IMR-90 (cell line): ENCODE measurements at regions not wholly inside any gene's neighbourhood (a gene's known extent, or its start where the extent isn't known, plus 50 kb on each side); places are given as distances from the start of the nearest gene placed in this dataset.

Source experiments
- ATAC-seq: fragments of 200-7000 bp; cut with Tn5 transposase; 2 replicates; pipeline ENCODE4 v1.9.1; 2020; ENCODE audit warnings: low read depth, mild to moderate bottlenecking, moderate library complexity
- BruUV-seq: library from RNA; stranded (reverse); fragments of 400-500 nt; replicated peaks from 2 replicates; lab custom pipeline; 2021; lab: Mats Ljungman, UMichigan
- CTCF ChIA-PET: fragments of 300-600 bp; formaldehyde crosslinking; extraction: SDS; loops from one replicate; lab custom pipeline; 2021; ENCODE audit warnings: antibody characterized with exemption; lab: Yijun Ruan, JAX
- POLR2A ChIA-PET: fragments of 300-600 bp; sonication (Branson Sonifier 250); formaldehyde crosslinking; loops from one replicate; lab custom pipeline; 2022; ENCODE audit warnings: antibody characterized with exemption; ENCODE audit not compliant: unreplicated experiment; lab: Charles Lee
- DNase-seq: peaks from one replicate; pipeline ENCODE4 v3.0.0; 2013
- H2AFZ ChIP-seq: replicated peaks from 2 replicates; pipeline ENCODE3; 2013; ENCODE audit warnings: low read length, mild to moderate bottlenecking; ENCODE audit not compliant: poor library complexity
- H2AK5ac ChIP-seq: 2 replicates; pipeline ENCODE4 v1.6.1; 2013; ENCODE audit warnings: low read depth, low read length, inconsistent platforms
- H2AK9ac ChIP-seq: replicated peaks from 2 replicates; pipeline ENCODE3; 2013; ENCODE audit warnings: mild to moderate bottlenecking, low read depth, low read length, moderate library complexity; ENCODE audit not compliant: poor library complexity
- H2BK120ac ChIP-seq: 2 replicates; pipeline ENCODE4 v1.6.1; 2013; ENCODE audit warnings: low read depth, low read length, inconsistent platforms
- H2BK15ac ChIP-seq: 3 replicates; pipeline ENCODE4 v1.6.1; 2013; ENCODE audit warnings: low read depth, low read length, inconsistent platforms
- H2BK20ac ChIP-seq: 2 replicates; pipeline ENCODE4 v1.6.1; 2013; ENCODE audit warnings: low read depth, mild to moderate bottlenecking, inconsistent platforms, low read length, moderate library complexity
- H2BK5ac ChIP-seq: 2 replicates; pipeline ENCODE4 v1.6.1; 2013; ENCODE audit warnings: mild to moderate bottlenecking, low read depth, low read length, inconsistent platforms; ENCODE audit not compliant: poor library complexity, severe bottlenecking
- H3K14ac ChIP-seq: replicated peaks from 2 replicates; pipeline ENCODE4 v1.6.1; 2013; ENCODE audit warnings: low read depth, low read length, inconsistent platforms
- H3K18ac ChIP-seq: 2 replicates; pipeline ENCODE4 v1.6.1; 2013; ENCODE audit warnings: low read depth, low read length, control low read depth
- H3K23ac ChIP-seq: 2 replicates; pipeline ENCODE4 v1.6.1; 2013; ENCODE audit warnings: low read depth, low read length, inconsistent platforms
- H3K27ac ChIP-seq: 2 replicates; pipeline ENCODE4 v1.5.1; 2013; ENCODE audit warnings: mild to moderate bottlenecking, control low read depth, low read length; ENCODE audit not compliant: insufficient read depth
- H3K27me3 ChIP-seq: 2 replicates; pipeline ENCODE4 v1.6.1; 2013; ENCODE audit warnings: low read length; ENCODE audit not compliant: control insufficient read depth, insufficient read depth
- H3K36me3 ChIP-seq: 2 replicates; pipeline ENCODE4 v1.6.1; 2013; ENCODE audit warnings: low read length, mixed read lengths; ENCODE audit not compliant: control insufficient read depth, insufficient read depth
- H3K4ac ChIP-seq: 2 replicates; pipeline ENCODE4 v1.6.1; 2013; ENCODE audit warnings: low read depth, low read length, inconsistent platforms
- H3K4me1 ChIP-seq: 2 replicates; pipeline ENCODE4 v1.6.1; 2013; ENCODE audit warnings: low read length, mixed read lengths; ENCODE audit not compliant: control insufficient read depth, insufficient read depth
- H3K4me2 ChIP-seq: 2 replicates; pipeline ENCODE4 v1.6.1; 2013; ENCODE audit warnings: low read depth, mild to moderate bottlenecking, control low read depth, low read length, moderate library complexity
- H3K4me3 ChIP-seq: 2 replicates; pipeline ENCODE4 v1.5.1; 2013; ENCODE audit warnings: low read depth, mild to moderate bottlenecking, control low read depth, low read length, moderate library complexity; ENCODE audit not compliant: insufficient read depth
- H3K56ac ChIP-seq: 2 replicates; pipeline ENCODE4 v1.6.1; 2013; ENCODE audit warnings: low read length, inconsistent platforms; ENCODE audit not compliant: insufficient read depth; ENCODE audit errors: extremely low read depth
- H3K79me1 ChIP-seq, 2 experiments: 2 replicates each; pipeline ENCODE4 v1.6.1; 2013; ENCODE audit warnings: low read length in 2 of 2, inconsistent platforms in 1 of 2, low read depth in 1 of 2
- H3K9ac ChIP-seq: 2 replicates; pipeline ENCODE4 v1.6.1; 2013; ENCODE audit warnings: low read depth, low read length, control low read depth
- H3K9me1 ChIP-seq: 2 replicates; pipeline ENCODE4 v1.6.1; 2013; ENCODE audit warnings: low read length, inconsistent platforms; ENCODE audit not compliant: insufficient read depth
- H3K9me3 ChIP-seq: 2 replicates; pipeline ENCODE4 v1.6.1; 2013; ENCODE audit warnings: low read length; ENCODE audit not compliant: control insufficient read depth, insufficient read depth
- H4K20me1 ChIP-seq: 2 replicates; pipeline ENCODE4 v1.6.1; 2013; ENCODE audit warnings: low read length, inconsistent platforms; ENCODE audit not compliant: insufficient read depth
- H4K5ac ChIP-seq: 2 replicates; pipeline ENCODE4 v1.6.1; 2013; ENCODE audit warnings: mild to moderate bottlenecking, low read depth, low read length, control low read depth
- H4K8ac ChIP-seq, 2 experiments: 2 replicates each; pipeline ENCODE4 v1.6.1; 2013; ENCODE audit warnings: low read depth in 2 of 2, low read length in 2 of 2, control low read depth in 1 of 2, inconsistent platforms in 1 of 2
- H4K91ac ChIP-seq: 2 replicates; pipeline ENCODE4 v1.6.1; 2013; ENCODE audit warnings: low read depth, low read length, inconsistent platforms; ENCODE audit not compliant: insufficient read depth
- BHLHE40 ChIP-seq: fragments of 150-350 bp; IDR thresholded peaks from 2 replicates; pipeline ENCODE4 v1.6.1; 2016; ENCODE audit warnings: mild to moderate bottlenecking, low read depth, low read length
- CEBPB ChIP-seq: IDR thresholded peaks from 2 replicates; pipeline ENCODE4 v1.6.1; 2012; ENCODE audit warnings: low read depth, low read length, improper control_type of control experiment
- CHD1 ChIP-seq: IDR thresholded peaks from 2 replicates; pipeline ENCODE4 v1.6.1; 2012; ENCODE audit warnings: low read depth, low read length, improper control_type of control experiment
- CTCF ChIP-seq: conservative IDR thresholded peaks from 2 replicates; pipeline ENCODE4 v1.5.1; 2012; ENCODE audit warnings: mild to moderate bottlenecking, low read depth, low read length, improper control_type of control experiment
- ELK1 ChIP-seq: fragments of 150-350 bp; IDR thresholded peaks from 2 replicates; pipeline ENCODE4 v1.6.1; 2016; ENCODE audit warnings: low read depth, mild to moderate bottlenecking, low read length, moderate library complexity, borderline replicate concordance
- FOS ChIP-seq: fragments of 150-350 bp; IDR thresholded peaks from 2 replicates; pipeline ENCODE4 v1.6.1; 2016; ENCODE audit warnings: low read depth, low read length
- MAFK ChIP-seq: IDR thresholded peaks from 2 replicates; pipeline ENCODE4 v1.6.1; 2012; ENCODE audit warnings: low read depth, low read length, improper control_type of control experiment
- MAZ ChIP-seq: IDR thresholded peaks from 2 replicates; pipeline ENCODE4 v1.6.1; 2012; ENCODE audit warnings: low read depth, mild to moderate bottlenecking, low read length, improper control_type of control experiment, moderate library complexity, borderline replicate concordance
- MXI1 ChIP-seq: IDR thresholded peaks from 2 replicates; pipeline ENCODE4 v1.6.1; 2012; ENCODE audit warnings: low read depth, mild to moderate bottlenecking, low read length, moderate library complexity, borderline replicate concordance
- NFE2L2 ChIP-seq: fragments of 150-350 bp; IDR thresholded peaks from 2 replicates; pipeline ENCODE4 v1.6.1; 2016; ENCODE audit warnings: low read depth, mild to moderate bottlenecking, low read length
- POLR2A ChIP-seq: IDR thresholded peaks from 2 replicates; pipeline ENCODE4 v1.6.1; 2012; ENCODE audit warnings: mild to moderate bottlenecking, low read depth, low read length
- RAD21 ChIP-seq: IDR thresholded peaks from 2 replicates; pipeline ENCODE4 v1.6.1; 2012; ENCODE audit warnings: low read length, improper control_type of control experiment
- RCOR1 ChIP-seq: IDR thresholded peaks from 2 replicates; pipeline ENCODE4 v1.6.1; 2012; ENCODE audit warnings: mild to moderate bottlenecking, low read length, improper control_type of control experiment; ENCODE audit not compliant: insufficient replicate concordance
- RFX5 ChIP-seq: IDR thresholded peaks from 2 replicates; pipeline ENCODE4 v1.8.0; 2012; ENCODE audit warnings: low read depth, mild to moderate bottlenecking, low read length, moderate library complexity
- SMC3 ChIP-seq: fragments of 150-350 bp; IDR thresholded peaks from 2 replicates; pipeline ENCODE4 v1.6.1; 2016; ENCODE audit warnings: low read depth, mild to moderate bottlenecking, antibody characterized with exemption, low read length, moderate library complexity
- USF2 ChIP-seq: fragments of 150-350 bp; IDR thresholded peaks from 2 replicates; pipeline ENCODE4 v1.6.1; 2017; ENCODE audit warnings: mild to moderate bottlenecking, antibody characterized with exemption, low read length, low read depth
- WGBS, 2 experiments: methylation state at CpG; one replicate each; pipeline versions ENCODE4 v1.1.5 to v1.1.7; 2013; ENCODE audit warnings: missing lambda C conversion rate in 2 of 2; ENCODE audit not compliant: insufficient read length in 1 of 2; ENCODE audit errors: extremely low coverage in 2 of 2; 5-methylcytosine and 5-hydroxymethylcytosine counted together
- dilution Hi-C: fragments of 300-500 bp; cut with HindIII; formaldehyde crosslinking; loops from one replicate; pipeline ENCODE4 v1.14.3; 2018; ENCODE audit warnings: low sequenced_read_pairs; ENCODE audit not compliant: unreplicated experiment
- in situ Hi-C: fragments of 300-500 bp; cut with MboI; formaldehyde crosslinking; loops from 3 replicates; pipeline ENCODE4 v1.14.3; 2019; ENCODE audit warnings: low sequenced_read_pairs, inconsistent platforms, mixed read lengths
- intact Hi-C: fragments of 100-400 bp; cut with micrococcal nuclease; formaldehyde crosslinking; loops from 2 replicates; pipeline ENCODE4 v1.10.0; 2022

DNA sequence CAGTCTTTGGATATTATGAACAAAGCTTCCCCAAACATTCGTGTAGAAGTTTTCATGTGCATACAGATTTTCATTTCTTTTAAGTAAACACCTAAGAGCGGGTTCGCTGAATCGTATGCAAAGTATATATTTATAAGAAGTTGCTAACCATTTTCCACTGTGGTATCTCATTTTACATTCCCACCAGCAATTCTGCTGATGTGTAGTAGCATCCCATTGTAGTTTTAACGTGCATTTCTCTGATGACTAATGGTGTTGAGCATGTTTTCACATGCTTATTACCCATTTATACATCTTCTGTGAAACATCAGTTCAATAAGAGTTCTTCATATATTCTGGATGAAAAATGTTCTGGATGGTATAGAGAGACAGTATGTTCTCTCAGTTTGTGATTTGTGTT is 97.4 kb downstream of the IYD start:
- intact Hi-C loops (no loop called here), dilution Hi-C loops (no loop called here), in situ Hi-C loops (no loop called here)
- no peak overlapping the region for H3K14ac ChIP-seq
- no peak overlapping the region for H2BK15ac ChIP-seq
- ATAC-seq (no peak), DNase-seq (no peak)
- no peak overlapping the region for H2AK5ac ChIP-seq
- H3K36me3 ChIP-seq, result no peaks in the 10 kb centered on the region
- H2BK20ac ChIP-seq, result no peak overlapping the region
- H3K4me3 ChIP-seq, result no peak overlapping the region
- no peak overlapping the region for H3K56ac ChIP-seq
- no peak overlapping the region for H3K9ac ChIP-seq
- CTCF ChIA-PET, result no interaction called here
- no peaks in the 10 kb centered on the region for H3K4me1 ChIP-seq
- H3K9me1 ChIP-seq, result no peaks in the 10 kb centered on the region
- no peak overlapping the region for H3K23ac ChIP-seq
- H3K27me3 ChIP-seq, result no peaks in the 10 kb centered on the region
- no peak overlapping the region for H3K18ac ChIP-seq
- H4K20me1 ChIP-seq, result no peaks in the 10 kb centered on the region
- no peak overlapping the region for H4K91ac ChIP-seq
- no peak overlapping the region for H4K5ac ChIP-seq
- TF ChIP-seq RAD21 (no peak), CHD1 (no peak), MXI1 (no peak), CEBPB (no peak), NFE2L2 (no peak), RFX5 (no peak), USF2 (no peak), SMC3 (no peak), MAFK (no peak), CTCF (no peak), ELK1 (no peak), BHLHE40 (no peak), RCOR1 (no peak), FOS (no peak), MAZ (no peak), POLR2A (no peak)
- no peak overlapping the region for H4K8ac ChIP-seq
- no peak overlapping the region for H3K27ac ChIP-seq
- WGBS, 2 experiments, result no CpG with 5 or more reads among the region's 5 CpGs
- no peak overlapping the region for H2AFZ ChIP-seq
- no peak overlapping the region for H3K4ac ChIP-seq
- H2BK5ac ChIP-seq, result no peak overlapping the region
- no peak overlapping the region for H2AK9ac ChIP-seq
- no TSS peak for BruUV-seq
- H3K79me1 ChIP-seq, result no peaks in the 10 kb centered on the region
- H2BK120ac ChIP-seq, result no peak overlapping the region
- no peak overlapping the region for H3K4me2 ChIP-seq
- no peaks in the 10 kb centered on the region for H3K9me3 ChIP-seq
- POLR2A ChIA-PET, result no interaction called here
